ENCODE measurements at regions not wholly inside any gene's neighbourhood (a gene's known extent, or its start where the extent isn't known, plus 50 kb on each side); places are given as distances from the start of the nearest gene placed in this dataset.

GRCh38 chr11:15560689-15561467 is 446.2 kb downstream of the INSC start:
- no peak overlapping the region for H2BK15ac ChIP-seq (ENCODE audit: low read depth, low read length)
- H4K20me1 ChIP-seq (ENCODE audit: control insufficient read depth, insufficient read depth, insufficient read length): no peaks in the 10 kb centered on the region
- no peak overlapping the region for H2AK5ac ChIP-seq (ENCODE audit: insufficient read length, low read length)
- Mint-ChIP-seq H3K4me3 (no peak overlapping the region), H3K9me3 (peaks cover 5 to 9% of the 10 kb centered on the region in 2 experiments; a peak in 4 of 5 replicates), H3K27me3 (ENCODE audit: low read depth) (peaks cover 3% of the 10 kb centered on the region; the same call in 1 of the 2 replicates), H3K36me3 (ENCODE audit: insufficient read depth in 1 of 3, low read depth in 3 of 3) (peaks cover 8 to 27% (median 11%) of the 10 kb centered on the region in 3 experiments), H3K27ac (no peak overlapping the region), H3K4me1 (peaks cover 48 to 52% of the 10 kb centered on the region in 2 experiments)
- no peak overlapping the region for H3K4ac ChIP-seq (ENCODE audit: low read depth, low read length)
- no CpG with 5 or more reads among the region's 52 CpGs for WGBS (ENCODE audit: extremely low coverage, insufficient read length, low lambda C conversion rate)
- H3K79me1 ChIP-seq (ENCODE audit: insufficient read depth, low read depth, low read length, poor library complexity, severe bottlenecking): no peaks in the 10 kb centered on the region
- TF ChIP-seq, protein P1, sequence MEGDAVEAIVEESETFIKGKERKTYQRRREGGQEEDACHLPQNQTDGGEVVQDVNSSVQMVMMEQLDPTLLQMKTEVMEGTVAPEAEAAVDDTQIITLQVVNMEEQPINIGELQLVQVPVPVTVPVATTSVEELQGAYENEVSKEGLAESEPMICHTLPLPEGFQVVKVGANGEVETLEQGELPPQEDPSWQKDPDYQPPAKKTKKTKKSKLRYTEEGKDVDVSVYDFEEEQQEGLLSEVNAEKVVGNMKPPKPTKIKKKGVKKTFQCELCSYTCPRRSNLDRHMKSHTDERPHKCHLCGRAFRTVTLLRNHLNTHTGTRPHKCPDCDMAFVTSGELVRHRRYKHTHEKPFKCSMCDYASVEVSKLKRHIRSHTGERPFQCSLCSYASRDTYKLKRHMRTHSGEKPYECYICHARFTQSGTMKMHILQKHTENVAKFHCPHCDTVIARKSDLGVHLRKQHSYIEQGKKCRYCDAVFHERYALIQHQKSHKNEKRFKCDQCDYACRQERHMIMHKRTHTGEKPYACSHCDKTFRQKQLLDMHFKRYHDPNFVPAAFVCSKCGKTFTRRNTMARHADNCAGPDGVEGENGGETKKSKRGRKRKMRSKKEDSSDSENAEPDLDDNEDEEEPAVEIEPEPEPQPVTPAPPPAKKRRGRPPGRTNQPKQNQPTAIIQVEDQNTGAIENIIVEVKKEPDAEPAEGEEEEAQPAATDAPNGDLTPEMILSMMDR (conservative IDR thresholded peaks at IDR 0.05): no peak
- H3K14ac ChIP-seq (ENCODE audit: insufficient read depth, low read length): no peak overlapping the region; the same call in 1 of the 2 replicates
- H3K27ac ChIP-seq (ENCODE audit: insufficient read length, low read depth, low read length): no peak overlapping the region
- no peak overlapping the region for H3K4me2 ChIP-seq (ENCODE audit: insufficient read depth, insufficient read length, low read length)
- no peak overlapping the region for H4K8ac ChIP-seq (replicated peaks; ENCODE audit: insufficient read length, low read depth, low read length)
- DNase-seq: no peak
- H3K9me3 ChIP-seq (ENCODE audit: control insufficient read depth, low read depth, low read length): no peaks in the 10 kb centered on the region
- no peak overlapping the region for H3K9ac ChIP-seq (ENCODE audit: extremely low read depth, insufficient read length, low read length)
- H2BK12ac ChIP-seq (ENCODE audit: insufficient read length, low read depth, low read length): no peak overlapping the region
- no peaks in the 10 kb centered on the region for H3K23me2 ChIP-seq (ENCODE audit: insufficient read length, low read depth, low read length, poor library complexity, severe bottlenecking)
- H3T11ph ChIP-seq (ENCODE audit: low read length): no peak overlapping the region
- no peak overlapping the region for H2BK5ac ChIP-seq (ENCODE audit: insufficient read length, low read length)
- no peaks in the 10 kb centered on the region for H3K27me3 ChIP-seq (ENCODE audit: insufficient read depth, low read length)
- H3K18ac ChIP-seq (ENCODE audit: insufficient read length, low read depth, low read length): no peak overlapping the region
- H3K4me1 ChIP-seq (ENCODE audit: insufficient read depth, low read length): peaks cover 12% of the 10 kb centered on the region; the same call in 1 of the 2 replicates
- no peak overlapping the region for H2BK120ac ChIP-seq (ENCODE audit: low read depth, low read length, poor library complexity, severe bottlenecking)
- H2AFZ ChIP-seq (ENCODE audit: low read length): no peak overlapping the region
- H3K79me2 ChIP-seq (ENCODE audit: insufficient read depth, low read length): no peaks in the 10 kb centered on the region
- no peak overlapping the region for H3K23ac ChIP-seq (ENCODE audit: insufficient read length, low read depth, low read length)
- no peak overlapping the region for H4K91ac ChIP-seq (ENCODE audit: insufficient read length, low read depth, low read length)
- no peak overlapping the region for H2BK20ac ChIP-seq (ENCODE audit: low read depth, low read length, poor library complexity, severe bottlenecking)
- no peak overlapping the region for H4K5ac ChIP-seq (ENCODE audit: insufficient read length, low read depth, low read length)
- no peak overlapping the region for H3K56ac ChIP-seq (ENCODE audit: insufficient read length, low read depth, low read length)

All from H9 (cell line).